Panc1 (cell line): ENCODE measurements at regions not wholly inside any gene's neighbourhood (a gene's known extent, or its start where the extent isn't known, plus 50 kb on each side); places are given as distances from the start of the nearest gene placed in this dataset.

Experiments used
- ATAC-seq: fragments of 200-7000 bp; cut with Tn5 transposase; 2 replicates; pipeline ENCODE4 v1.9.1; 2020; ENCODE audit warnings: mild to moderate bottlenecking, moderate library complexity
- BruUV-seq: library from RNA; stranded (reverse); fragments of 400-500 nt; replicated peaks from 2 replicates; lab custom pipeline; 2021; lab: Mats Ljungman, UMichigan
- CTCF ChIA-PET: fragments of 300-600 bp; sonication (Branson Sonifier 250); formaldehyde crosslinking; loops from one replicate; lab custom pipeline; 2022; ENCODE audit warnings: antibody characterized with exemption; lab: Charles Lee
- POLR2A ChIA-PET: fragments of 300-600 bp; sonication (Branson Sonifier 250); formaldehyde crosslinking; loops from one replicate; lab custom pipeline; 2022; ENCODE audit warnings: antibody characterized with exemption; lab: Charles Lee
- DNase-seq: peaks from one replicate; pipeline ENCODE4 v3.0.0-alpha.2; 2010; ENCODE audit warnings: low read depth, low spot score
- H3K27ac ChIP-seq: 2 replicates; pipeline ENCODE4 v1.5.1; 2011; ENCODE audit warnings: mild to moderate bottlenecking, low read length, inconsistent platforms
- H3K27me3 ChIP-seq: fragments of 200-500 bp; sonication (Bioruptor generic); 2 replicates; pipeline ENCODE4 v1.6.0; 2014; ENCODE audit warnings: low read length, inconsistent platforms; ENCODE audit not compliant: control insufficient read depth, insufficient read depth
- H3K36me3 ChIP-seq: fragments of 200-500 bp; sonication (Bioruptor generic); 2 replicates; pipeline ENCODE4 v1.5.1; 2014; ENCODE audit warnings: inconsistent platforms, mild to moderate bottlenecking, low read length, moderate library complexity; ENCODE audit not compliant: control insufficient read depth, insufficient read depth
- H3K4me1 ChIP-seq: 2 replicates; pipeline ENCODE4 v1.5.1; 2011; ENCODE audit warnings: inconsistent platforms, mild to moderate bottlenecking, low read length, moderate library complexity; ENCODE audit not compliant: control insufficient read depth, insufficient read depth
- H3K4me3 ChIP-seq, 2 experiments: 2 replicates each; pipeline ENCODE4 v1.5.1; 2011 to 2012; ENCODE audit warnings: low read depth in 2 of 2, low read length in 2 of 2, mild to moderate bottlenecking in 2 of 2, inconsistent platforms in 1 of 2, moderate library complexity in 1 of 2
- H3K9me3 ChIP-seq: fragments of 200-500 bp; sonication (Bioruptor generic); 2 replicates; pipeline ENCODE4 v1.5.1; 2014; ENCODE audit warnings: low read depth, mild to moderate bottlenecking, inconsistent platforms, low read length, moderate library complexity; ENCODE audit not compliant: control insufficient read depth, insufficient read depth
- CTCF ChIP-seq: fragments of 450-650 bp; IDR thresholded peaks from 2 replicates; pipeline ENCODE4 v1.5.1; 2017; ENCODE audit warnings: mild to moderate bottlenecking
- POLR2AphosphoS5 ChIP-seq: IDR thresholded peaks from 2 replicates; pipeline ENCODE4 v1.6.1; 2012; ENCODE audit warnings: mild to moderate bottlenecking, low read depth, low read length, moderate library complexity
- REST ChIP-seq, 2 experiments: IDR thresholded peaks; 2 replicates each; pipeline ENCODE4 v1.6.1; 2011 to 2012; ENCODE audit warnings: low read depth in 2 of 2, control low read depth in 1 of 2, low read length in 1 of 2, mild to moderate bottlenecking in 1 of 2, moderate library complexity in 1 of 2; ENCODE audit not compliant: insufficient read depth in 1 of 2
- SIN3A ChIP-seq: IDR thresholded peaks from 2 replicates; pipeline ENCODE4 v1.6.1; 2012; ENCODE audit warnings: low read depth, mild to moderate bottlenecking, low read length, moderate library complexity, borderline replicate concordance; ENCODE audit not compliant: insufficient read depth
- TCF7L2 ChIP-seq: IDR thresholded peaks from 2 replicates; pipeline ENCODE4 v1.6.1; 2011; ENCODE audit warnings: mild to moderate bottlenecking, low read depth, low read length, inconsistent platforms
- in situ Hi-C: cut with HindIII; loops from 2 replicates; pipeline ENCODE4 v1.10.0; 2016; ENCODE audit warnings: low sequenced_read_pairs, low pct_unique_long_range_greater_than_20kb
- intact Hi-C: fragments of 100-400 bp; cut with micrococcal nuclease; formaldehyde crosslinking; loops from one replicate; pipeline ENCODE4 v1.10.0; 2022; ENCODE audit not compliant: unreplicated experiment

DNA sequence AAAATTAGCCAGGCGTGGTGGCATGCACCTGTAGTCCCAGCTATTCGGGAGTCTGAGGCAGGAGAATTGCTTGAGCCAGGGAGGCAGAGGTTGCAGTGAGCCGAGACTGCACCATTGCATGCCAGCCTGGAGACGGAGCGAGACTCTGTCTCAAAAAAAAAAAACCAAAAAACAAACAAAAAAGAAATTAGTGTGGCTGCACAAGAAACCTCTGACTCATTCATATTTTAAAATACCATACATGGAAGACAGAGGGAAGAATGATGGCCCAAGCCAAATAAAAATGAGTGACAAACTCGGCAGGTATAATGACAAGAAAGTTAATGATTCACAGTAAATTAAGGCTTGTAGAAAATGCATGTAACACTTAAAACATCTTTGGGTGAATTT is 875.8 kb downstream of the EPHA4 start:
- H3K36me3 ChIP-seq = no peaks in the 10 kb centered on the region
- DNase-seq (no peak), ATAC-seq (no peak)
- H3K27ac ChIP-seq = no peak overlapping the region
- POLR2A ChIA-PET = no interaction called here
- TF ChIP-seq CTCF = no peak
- no peaks in the 10 kb centered on the region for H3K27me3 ChIP-seq
- no peaks in the 10 kb centered on the region for H3K4me1 ChIP-seq
- BruUV-seq = no TSS peak
- H3K4me3 ChIP-seq = no peak overlapping the region
- H3K9me3 ChIP-seq = no peaks in the 10 kb centered on the region
- in situ Hi-C loops = no loop called here
- CTCF ChIA-PET = no interaction called here
- intact Hi-C loops = no loop called here

- Histone ChIP-seq H3K36me3 (no peaks in the 10 kb centered on the region), H3K9me3 (no peaks in the 10 kb centered on the region), H3K27me3 (no peaks in the 10 kb centered on the region), H3K27ac (no peak overlapping the region), H3K4me3 (no peak overlapping the region), H3K4me1 (no peaks in the 10 kb centered on the region)
- intact Hi-C loops = no loop called here
- TF ChIP-seq REST (IDR thresholded peaks at IDR 0.05; ENCODE audit: insufficient read depth in 1 of 2, low read depth in 2 of 2, low read length in 1 of 2) = no peak
- no peak for TF ChIP-seq CTCF
- no peak for TF ChIP-seq POLR2AphosphoS5
- TF ChIP-seq TCF7L2 = no peak
- no peak for TF ChIP-seq SIN3A
- ChIA-PET CTCF (no interaction called here), POLR2A (no interaction called here)
- in situ Hi-C loops = no loop called here
- DNase-seq (no peak), ATAC-seq (no peak)
- BruUV-seq = no TSS peak
These were observed 875.1 kb downstream of the EPHA4 start for GRCh38 chr2:220697011-220697410.

- ChIA-PET POLR2A (no interaction called here), CTCF (no interaction called here)
- H3K9me3 ChIP-seq = no peaks in the 10 kb centered on the region
- no peak overlapping the region for H3K4me3 ChIP-seq
- no peak for ATAC-seq
- no TSS peak for BruUV-seq
- H3K36me3 ChIP-seq = no peaks in the 10 kb centered on the region
- in situ Hi-C loops = no loop called here
- TF ChIP-seq TCF7L2 = no peak
- no peak for TF ChIP-seq CTCF
- no peak for TF ChIP-seq SIN3A
- no peak for TF ChIP-seq POLR2AphosphoS5
- H3K4me1 ChIP-seq = no peaks in the 10 kb centered on the region
- DNase-seq = no peak
- H3K27me3 ChIP-seq = no peaks in the 10 kb centered on the region
- no peak overlapping the region for H3K27ac ChIP-seq
- intact Hi-C loops = no loop called here
These were observed 871.0 kb downstream of the EPHA4 start for GRCh38 chr2:220701115-220701514.
